Suprapubic skin (tissue), 4 donors: ENCODE measurements at regions not wholly inside any gene's neighbourhood (a gene's known extent, or its start where the extent isn't known, plus 50 kb on each side); places are given as distances from the start of the nearest gene placed in this dataset.

Experiments
- EP300 ChIP-seq: sonication (generic); formaldehyde crosslinking; IDR thresholded peaks from one replicate; pipeline ENCODE4 v1.6.1; 2017; ENCODE audit warnings: antibody characterized with exemption
- POLR2A ChIP-seq, 2 donors: fragments of 450-650 bp; IDR thresholded peaks; one replicate each; pipeline ENCODE4 v1.6.1; 2017; ENCODE audit warnings: antibody characterized with exemption in 2 of 2, mild to moderate bottlenecking in 2 of 2, moderate library complexity in 2 of 2
- POLR2AphosphoS5 ChIP-seq, 3 donors: sonication (generic); formaldehyde crosslinking; IDR thresholded peaks; one replicate each; pipeline ENCODE4 v1.6.1; 2017; ENCODE audit warnings: antibody characterized with exemption in 3 of 3
- TF ChIP-seq, protein P1 (sequence below), 2 donors: fragments of 200-600 bp in 1 of 2; fragments of 450-650 bp in 1 of 2; sonication (generic) in 1 of 2; IDR thresholded peaks; one replicate each; pipeline ENCODE4 v1.5.1; 2016 to 2019; ENCODE audit warnings: antibody characterized with exemption in 2 of 2, mild to moderate bottlenecking in 1 of 2, moderate library complexity in 1 of 2

DNA sequence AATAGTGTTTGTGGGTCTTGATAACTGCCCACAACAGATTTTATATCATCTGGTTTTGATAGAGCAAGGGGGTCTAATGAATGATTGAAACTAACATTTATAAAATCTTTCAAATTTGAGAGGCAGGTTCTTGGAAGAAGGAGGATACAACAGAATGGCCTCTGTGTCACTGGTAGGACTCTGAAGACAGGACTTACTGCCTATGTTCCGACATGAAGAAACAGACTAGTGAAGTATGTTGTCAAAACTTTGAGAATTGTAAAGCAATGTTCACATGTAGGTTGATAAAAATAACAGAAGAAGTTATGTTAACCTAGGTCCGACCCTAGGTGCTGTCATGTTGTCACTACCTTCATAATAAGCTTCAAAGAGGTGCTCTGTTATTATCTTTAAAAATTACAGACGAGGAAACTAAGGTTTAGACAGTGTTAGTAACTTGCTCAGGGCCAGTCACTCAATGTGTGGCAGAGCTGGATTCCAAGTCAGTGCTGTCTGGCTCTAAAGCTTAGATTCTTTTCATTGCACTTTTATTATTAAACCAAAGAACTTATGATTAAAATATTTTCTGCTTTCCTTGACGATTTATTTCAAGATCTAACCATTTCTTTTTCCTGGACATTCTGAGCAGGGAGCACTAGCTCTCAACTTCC, 146.2 kb downstream of the RPIA start:
- TF ChIP-seq EP300 (no peak), POLR2AphosphoS5 (IDR thresholded peaks at IDR 0.05) (no peak), POLR2A (IDR thresholded peaks at IDR 0.05) (no peak)
- TF ChIP-seq, protein P1, sequence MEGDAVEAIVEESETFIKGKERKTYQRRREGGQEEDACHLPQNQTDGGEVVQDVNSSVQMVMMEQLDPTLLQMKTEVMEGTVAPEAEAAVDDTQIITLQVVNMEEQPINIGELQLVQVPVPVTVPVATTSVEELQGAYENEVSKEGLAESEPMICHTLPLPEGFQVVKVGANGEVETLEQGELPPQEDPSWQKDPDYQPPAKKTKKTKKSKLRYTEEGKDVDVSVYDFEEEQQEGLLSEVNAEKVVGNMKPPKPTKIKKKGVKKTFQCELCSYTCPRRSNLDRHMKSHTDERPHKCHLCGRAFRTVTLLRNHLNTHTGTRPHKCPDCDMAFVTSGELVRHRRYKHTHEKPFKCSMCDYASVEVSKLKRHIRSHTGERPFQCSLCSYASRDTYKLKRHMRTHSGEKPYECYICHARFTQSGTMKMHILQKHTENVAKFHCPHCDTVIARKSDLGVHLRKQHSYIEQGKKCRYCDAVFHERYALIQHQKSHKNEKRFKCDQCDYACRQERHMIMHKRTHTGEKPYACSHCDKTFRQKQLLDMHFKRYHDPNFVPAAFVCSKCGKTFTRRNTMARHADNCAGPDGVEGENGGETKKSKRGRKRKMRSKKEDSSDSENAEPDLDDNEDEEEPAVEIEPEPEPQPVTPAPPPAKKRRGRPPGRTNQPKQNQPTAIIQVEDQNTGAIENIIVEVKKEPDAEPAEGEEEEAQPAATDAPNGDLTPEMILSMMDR (IDR thresholded peaks at IDR 0.05), result no peak
